ENCODE measurements at regions not wholly inside any gene's neighbourhood (a gene's known extent, or its start where the extent isn't known, plus 50 kb on each side); places are given as distances from the start of the nearest gene placed in this dataset.

DNA sequence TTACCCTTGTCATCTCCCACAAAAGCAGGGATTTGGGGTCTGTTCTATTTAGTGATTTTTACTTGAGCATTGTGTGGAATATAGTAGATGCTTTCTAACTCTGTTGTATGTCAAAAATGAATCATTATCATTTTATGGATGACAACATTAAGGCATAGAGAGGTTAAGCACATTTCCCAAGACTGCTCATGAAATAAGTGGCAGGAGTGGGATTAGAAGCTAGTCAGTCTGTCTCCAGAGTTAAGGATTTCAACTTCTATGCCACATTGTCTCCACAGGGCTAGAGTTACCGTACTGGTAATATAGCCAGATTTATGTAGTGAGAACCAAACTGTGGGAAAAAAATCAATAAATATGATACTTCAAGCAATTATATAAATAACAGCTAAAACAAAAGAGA, 170.6 kb upstream of the DCN start:
- Histone ChIP-seq H3K36me3 (ENCODE audit: insufficient read depth, low read depth, low read length) (no peaks in the 10 kb centered on the region), H3K4me1 (ENCODE audit: insufficient read depth, low read length) (no peaks in the 10 kb centered on the region), H3K27ac (ENCODE audit: low read length) (no peak overlapping the region), H3K9ac (ENCODE audit: low read depth, low read length) (no peak overlapping the region), H3K27me3 (ENCODE audit: insufficient read depth, low read length) (no peaks in the 10 kb centered on the region), H3K4me3 (ENCODE audit: low read length) (no peak overlapping the region), H3K9me3 (ENCODE audit: insufficient read depth, low read depth, low read length) (no peaks in the 10 kb centered on the region; the same call in 1 of the 2 replicates)

DNA sequence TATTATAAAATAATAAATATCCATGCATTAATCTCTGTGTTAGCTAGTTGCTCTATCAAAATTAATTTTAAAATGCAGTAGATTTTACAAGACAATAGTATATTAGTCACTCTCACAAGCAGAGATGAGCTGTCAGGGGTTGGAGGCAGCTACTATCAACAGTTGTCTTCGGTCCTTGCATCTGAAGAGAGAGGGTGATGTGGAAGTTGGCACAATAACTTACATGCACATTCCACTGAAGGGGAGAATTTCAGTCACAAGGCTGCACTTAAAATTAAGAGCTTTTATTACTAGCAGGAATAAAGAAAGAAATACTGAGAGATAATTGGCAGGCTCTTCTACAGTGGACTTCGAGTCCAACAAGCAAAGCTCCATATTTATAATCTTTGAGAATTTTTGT, 166.9 kb upstream of the DCN start:
- Histone ChIP-seq H3K9me3 (ENCODE audit: insufficient read depth, low read depth, low read length) (no peaks in the 10 kb centered on the region; the same call in 1 of the 2 replicates), H3K4me3 (ENCODE audit: low read length) (no peak overlapping the region), H3K9ac (ENCODE audit: low read depth, low read length) (no peak overlapping the region), H3K27me3 (ENCODE audit: insufficient read depth, low read length) (no peaks in the 10 kb centered on the region), H3K36me3 (ENCODE audit: insufficient read depth, low read depth, low read length) (no peaks in the 10 kb centered on the region), H3K27ac (ENCODE audit: low read length) (no peak overlapping the region), H3K4me1 (ENCODE audit: insufficient read depth, low read length) (no peaks in the 10 kb centered on the region)

- Histone ChIP-seq H3K27me3 (ENCODE audit: insufficient read depth, low read length) (no peaks in the 10 kb centered on the region), H3K4me3 (ENCODE audit: low read length) (no peak overlapping the region), H3K9me3 (ENCODE audit: insufficient read depth, low read depth, low read length) (no peaks in the 10 kb centered on the region; the same call in 1 of the 2 replicates), H3K36me3 (ENCODE audit: insufficient read depth, low read depth, low read length) (no peaks in the 10 kb centered on the region), H3K27ac (ENCODE audit: low read length) (no peak overlapping the region), H3K9ac (ENCODE audit: low read depth, low read length) (no peak overlapping the region), H3K4me1 (ENCODE audit: insufficient read depth, low read length) (no peaks in the 10 kb centered on the region)
These were observed 165.0 kb upstream of the DCN start for GRCh38 chr12:91347481-91348214.

- no peak overlapping the region for H3K9ac ChIP-seq (ENCODE audit: low read depth, low read length)
- no peaks in the 10 kb centered on the region for H3K4me1 ChIP-seq (ENCODE audit: insufficient read depth, low read length)
- no peaks in the 10 kb centered on the region for H3K36me3 ChIP-seq (ENCODE audit: insufficient read depth, low read depth, low read length)
- no peaks in the 10 kb centered on the region for H3K27me3 ChIP-seq (ENCODE audit: insufficient read depth, low read length)
- no peaks in the 10 kb centered on the region; the same call in 1 of the 2 replicates for H3K9me3 ChIP-seq (ENCODE audit: insufficient read depth, low read depth, low read length)
- no peak overlapping the region for H3K4me3 ChIP-seq (ENCODE audit: low read length)
- H3K27ac ChIP-seq (ENCODE audit: low read length), result no peak overlapping the region
These were observed 164.2 kb upstream of the DCN start for GRCh38 chr12:91346827-91347226.

GRCh38 chr12:91344408-91344807, 161.8 kb upstream of the DCN start:
- H3K27me3 ChIP-seq (ENCODE audit: insufficient read depth, low read length), result no peaks in the 10 kb centered on the region
- no peak overlapping the region for H3K27ac ChIP-seq (ENCODE audit: low read length)
- no peak overlapping the region for H3K9ac ChIP-seq (ENCODE audit: low read depth, low read length)
- no peaks in the 10 kb centered on the region for H3K36me3 ChIP-seq (ENCODE audit: insufficient read depth, low read depth, low read length)
- H3K4me3 ChIP-seq (ENCODE audit: low read length), result no peak overlapping the region
- H3K4me1 ChIP-seq (ENCODE audit: insufficient read depth, low read length), result no peaks in the 10 kb centered on the region
- no peaks in the 10 kb centered on the region for H3K9me3 ChIP-seq (ENCODE audit: insufficient read depth, low read depth, low read length)

- no peak overlapping the region for H3K27ac ChIP-seq (ENCODE audit: low read length)
- H3K9ac ChIP-seq (ENCODE audit: low read depth, low read length), result no peak overlapping the region
- H3K4me1 ChIP-seq (ENCODE audit: insufficient read depth, low read length), result no peaks in the 10 kb centered on the region
- H3K9me3 ChIP-seq (ENCODE audit: insufficient read depth, low read depth, low read length), result no peaks in the 10 kb centered on the region
- H3K27me3 ChIP-seq (ENCODE audit: insufficient read depth, low read length), result no peaks in the 10 kb centered on the region
- no peaks in the 10 kb centered on the region for H3K36me3 ChIP-seq (ENCODE audit: insufficient read depth, low read depth, low read length)
- H3K4me3 ChIP-seq (ENCODE audit: low read length), result no peak overlapping the region
These were observed 160.4 kb upstream of the DCN start for GRCh38 chr12:91343010-91343409.

GRCh38 chr12:91339106-91339505, 156.5 kb upstream of the DCN start:
- Histone ChIP-seq H3K27me3 (ENCODE audit: insufficient read depth, low read length) (no peaks in the 10 kb centered on the region), H3K4me3 (ENCODE audit: low read length) (no peak overlapping the region), H3K27ac (ENCODE audit: low read length) (no peak overlapping the region), H3K36me3 (ENCODE audit: insufficient read depth, low read depth, low read length) (no peaks in the 10 kb centered on the region), H3K4me1 (ENCODE audit: insufficient read depth, low read length) (no peaks in the 10 kb centered on the region), H3K9ac (ENCODE audit: low read depth, low read length) (no peak overlapping the region), H3K9me3 (ENCODE audit: insufficient read depth, low read depth, low read length) (no peaks in the 10 kb centered on the region)

DNA sequence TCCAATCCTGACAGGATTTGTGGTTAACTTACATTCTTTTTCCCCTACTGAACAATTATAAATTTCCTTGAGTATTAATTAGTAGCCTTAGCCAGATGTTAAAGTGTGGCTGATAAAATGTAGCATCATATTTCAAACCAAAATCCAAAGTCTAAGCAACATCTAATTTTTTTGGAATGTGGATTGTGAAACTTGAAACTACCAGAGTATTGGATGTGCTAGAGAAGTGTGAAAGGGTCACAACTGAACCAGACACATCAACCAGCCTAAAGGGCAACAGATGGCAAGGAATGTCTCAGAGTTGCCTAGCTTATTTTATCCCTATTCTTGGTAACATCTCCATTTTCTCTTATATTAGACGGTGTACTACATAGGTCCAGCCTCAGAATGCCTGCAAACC, 153.1 kb upstream of the DCN start:
- Histone ChIP-seq H3K27me3 (ENCODE audit: insufficient read depth, low read length) (no peaks in the 10 kb centered on the region), H3K4me1 (ENCODE audit: insufficient read depth, low read length) (no peaks in the 10 kb centered on the region), H3K4me3 (ENCODE audit: low read length) (no peak overlapping the region), H3K36me3 (ENCODE audit: insufficient read depth, low read depth, low read length) (no peaks in the 10 kb centered on the region), H3K27ac (ENCODE audit: low read length) (no peak overlapping the region), H3K9ac (ENCODE audit: low read depth, low read length) (no peak overlapping the region), H3K9me3 (ENCODE audit: insufficient read depth, low read depth, low read length) (no peaks in the 10 kb centered on the region)

DNA sequence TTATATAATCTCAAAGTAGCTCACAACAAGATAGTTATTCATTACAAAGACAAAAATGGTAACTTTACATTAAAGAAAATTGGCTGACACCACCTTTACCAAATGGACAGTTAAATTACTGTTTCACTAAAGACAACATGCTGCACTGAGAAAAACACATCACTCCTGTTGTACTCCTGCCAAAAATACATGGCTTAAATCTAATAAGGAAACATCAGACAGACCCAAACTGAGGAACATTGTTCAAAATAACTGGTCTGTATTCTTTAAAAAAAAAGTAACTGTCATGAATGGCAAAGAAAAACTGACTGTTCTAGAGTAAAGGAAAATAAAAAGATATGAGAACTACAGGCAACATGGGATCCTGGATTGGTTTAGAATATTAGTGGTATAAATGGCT, 151.3 kb upstream of the DCN start:
- Histone ChIP-seq H3K9me3 (ENCODE audit: insufficient read depth, low read depth, low read length) (no peaks in the 10 kb centered on the region), H3K27ac (ENCODE audit: low read length) (no peak overlapping the region), H3K9ac (ENCODE audit: low read depth, low read length) (no peak overlapping the region), H3K4me3 (ENCODE audit: low read length) (no peak overlapping the region), H3K36me3 (ENCODE audit: insufficient read depth, low read depth, low read length) (no peaks in the 10 kb centered on the region), H3K27me3 (ENCODE audit: insufficient read depth, low read length) (no peaks in the 10 kb centered on the region), H3K4me1 (ENCODE audit: insufficient read depth, low read length) (no peaks in the 10 kb centered on the region)

DNA sequence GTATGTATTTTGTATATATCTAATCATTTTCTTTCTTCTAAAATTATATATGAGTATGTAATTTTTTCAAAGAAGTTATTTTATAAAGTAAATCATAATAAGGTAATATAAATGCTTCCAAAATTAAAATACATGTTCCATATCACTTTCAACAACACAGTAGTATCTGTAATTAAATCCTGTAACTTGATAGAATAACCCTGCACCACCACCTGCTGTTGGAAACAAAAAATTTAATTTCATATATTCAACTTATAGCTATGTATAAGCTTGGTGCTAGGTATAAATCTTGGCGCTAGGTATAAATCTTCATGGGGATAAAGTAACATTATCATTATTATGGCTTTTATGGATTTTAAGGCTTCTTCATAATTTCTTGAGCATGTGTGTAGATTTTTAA, 149.7 kb upstream of the DCN start:
- Histone ChIP-seq H3K4me3 (ENCODE audit: low read length) (no peak overlapping the region), H3K9me3 (ENCODE audit: insufficient read depth, low read depth, low read length) (no peaks in the 10 kb centered on the region), H3K27ac (ENCODE audit: low read length) (no peak overlapping the region), H3K9ac (ENCODE audit: low read depth, low read length) (no peak overlapping the region), H3K4me1 (ENCODE audit: insufficient read depth, low read length) (no peaks in the 10 kb centered on the region), H3K27me3 (ENCODE audit: insufficient read depth, low read length) (no peaks in the 10 kb centered on the region), H3K36me3 (ENCODE audit: insufficient read depth, low read depth, low read length) (no peaks in the 10 kb centered on the region)

DNA sequence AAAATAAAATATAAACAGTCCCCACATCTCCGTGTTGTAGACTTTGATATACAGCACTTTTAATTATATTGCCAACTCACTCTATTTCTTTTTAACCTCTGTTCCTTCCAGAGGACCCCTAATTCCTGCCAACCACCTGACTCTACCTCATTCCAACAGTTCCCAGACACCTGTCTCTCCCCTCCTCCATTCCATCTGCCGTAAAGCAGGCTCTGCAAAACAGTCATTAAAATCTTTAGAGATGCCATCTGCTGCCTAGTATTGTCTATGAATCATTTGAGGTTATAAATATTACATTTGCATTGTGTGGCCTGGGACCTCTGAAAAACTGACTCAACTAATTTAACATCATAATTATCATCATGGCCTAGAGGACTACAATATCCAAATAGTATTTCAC, 148.8 kb upstream of the DCN start:
- Histone ChIP-seq H3K27ac (ENCODE audit: low read length) (no peak overlapping the region), H3K36me3 (ENCODE audit: insufficient read depth, low read depth, low read length) (no peaks in the 10 kb centered on the region), H3K27me3 (ENCODE audit: insufficient read depth, low read length) (no peaks in the 10 kb centered on the region), H3K4me1 (ENCODE audit: insufficient read depth, low read length) (no peaks in the 10 kb centered on the region), H3K9me3 (ENCODE audit: insufficient read depth, low read depth, low read length) (no peaks in the 10 kb centered on the region), H3K4me3 (ENCODE audit: low read length) (no peak overlapping the region), H3K9ac (ENCODE audit: low read depth, low read length) (no peak overlapping the region)

DNA sequence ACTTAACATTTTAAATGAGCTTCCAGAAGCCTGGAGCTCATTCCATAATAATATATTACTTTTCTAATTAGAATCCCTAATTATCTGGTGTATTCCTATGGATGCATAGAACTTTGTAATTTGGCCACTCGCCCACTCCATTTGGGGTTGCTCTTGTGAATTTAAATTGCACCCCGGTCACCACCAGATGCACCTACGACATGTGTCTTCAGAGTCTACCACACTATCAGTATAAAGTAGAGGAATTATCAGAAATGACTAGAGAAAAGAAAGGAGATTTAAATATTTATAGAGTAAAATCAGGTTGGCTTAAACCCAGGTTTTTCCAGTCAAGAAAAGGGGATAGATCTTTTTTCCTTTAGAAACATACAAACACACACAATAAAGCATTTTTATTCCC, 145.8 kb upstream of the DCN start:
- no peaks in the 10 kb centered on the region for H3K27me3 ChIP-seq (ENCODE audit: insufficient read depth, low read length)
- H3K4me3 ChIP-seq (ENCODE audit: low read length), result no peak overlapping the region
- H3K4me1 ChIP-seq (ENCODE audit: insufficient read depth, low read length), result no peaks in the 10 kb centered on the region
- no peak overlapping the region for H3K27ac ChIP-seq (ENCODE audit: low read length)
- H3K36me3 ChIP-seq (ENCODE audit: insufficient read depth, low read depth, low read length), result no peaks in the 10 kb centered on the region
- H3K9ac ChIP-seq (ENCODE audit: low read depth, low read length), result no peak overlapping the region
- H3K9me3 ChIP-seq (ENCODE audit: insufficient read depth, low read depth, low read length), result no peaks in the 10 kb centered on the region

Data from iPS-20b (cell line).